ENCODE measurements at regions not wholly inside any gene's neighbourhood (a gene's known extent, or its start where the extent isn't known, plus 50 kb on each side); places are given as distances from the start of the nearest gene placed in this dataset.

- no peak for DNase-seq
Measured at GRCh38 chr1:229035748-229036082, 235.2 kb upstream of the RAB4A start.

- DNase-seq = no peak
Measured at GRCh38 chr1:229037806-229038405, 233.0 kb upstream of the RAB4A start.

- no peak for DNase-seq
Measured at GRCh38 chr1:229040630-229041358, 230.1 kb upstream of the RAB4A start.

GRCh38 chr1:229041946-229042345, 229.0 kb upstream of the RAB4A start:
- DNase-seq = no peak

- DNase-seq = no peak
Measured at GRCh38 chr1:229042482-229042881, 228.4 kb upstream of the RAB4A start.

GRCh38 chr1:229043115-229043514, 227.8 kb upstream of the RAB4A start:
- no peak for DNase-seq

GRCh38 chr1:229046251-229046853, 224.6 kb upstream of the RAB4A start:
- no peak for DNase-seq

- no peak for DNase-seq
Measured at GRCh38 chr1:229047161-229047839, 223.6 kb upstream of the RAB4A start.

- no peak for DNase-seq
Measured at GRCh38 chr1:229047840-229048620, 222.9 kb upstream of the RAB4A start.

GRCh38 chr1:229048896-229049295, 222.0 kb upstream of the RAB4A start:
- no peak for DNase-seq

GRCh38 chr1:229056046-229056445, 214.9 kb upstream of the RAB4A start:
- no peak for DNase-seq

GRCh38 chr1:229058111-229058561, 212.8 kb upstream of the RAB4A start:
- DNase-seq = peak; percentile 37

- no peak for DNase-seq
Measured at GRCh38 chr1:229058729-229059128, 212.2 kb upstream of the RAB4A start.

GRCh38 chr1:229059671-229060539, 211.0 kb upstream of the RAB4A start:
- no peak for DNase-seq

- no peak for DNase-seq
Measured at GRCh38 chr1:229062135-229062534, 208.8 kb upstream of the RAB4A start.

GRCh38 chr1:229063154-229063773, 207.6 kb upstream of the RAB4A start:
- DNase-seq = no peak

GRCh38 chr1:229064320-229065168, 206.4 kb upstream of the RAB4A start:
- DNase-seq = no peak

GRCh38 chr1:229065613-229066012, 205.3 kb upstream of the RAB4A start:
- DNase-seq = no peak

- no peak for DNase-seq
Measured at GRCh38 chr1:229066591-229066990, 204.3 kb upstream of the RAB4A start.

GRCh38 chr1:229067546-229067945, 203.4 kb upstream of the RAB4A start:
- DNase-seq = no peak

All from stimulated activated CD4-positive, alpha-beta T cell treated with anti-CD3 and anti-CD28 coated beads, Interleukin-15, amount 100 ng/mL, for 24 hours (primary cell).